ENCODE measurements at regions not wholly inside any gene's neighbourhood (a gene's known extent, or its start where the extent isn't known, plus 50 kb on each side); places are given as distances from the start of the nearest gene placed in this dataset.

GRCh38 chr13:26469602-26470001, 87.9 kb upstream of the WASF3 start:
- no peaks in the 10 kb centered on the region for H3K36me3 ChIP-seq
- no peaks in the 10 kb centered on the region for H3K27me3 ChIP-seq
- no peak overlapping the region for H3K4me3 ChIP-seq
- DNase-seq: no peak
- no peaks in the 10 kb centered on the region for H3K4me1 ChIP-seq
- intact Hi-C loops (cut with DNase I; ENCODE audit: low total_unique reads): no loop called here
- no peak overlapping the region for H3K27ac ChIP-seq
- H3K9me3 ChIP-seq: no peaks in the 10 kb centered on the region
- TF ChIP-seq CTCF (IDR thresholded peaks at IDR 0.05) (no peak), POLR2A (IDR thresholded peaks at IDR 0.05) (no peak)

- intact Hi-C loops (cut with DNase I; ENCODE audit: low total_unique reads): no loop called here
- no peak for DNase-seq
- Histone ChIP-seq H3K36me3 (no peaks in the 10 kb centered on the region), H3K4me3 (no peak overlapping the region), H3K9me3 (no peaks in the 10 kb centered on the region), H3K27ac (no peak overlapping the region), H3K4me1 (no peaks in the 10 kb centered on the region), H3K27me3 (no peaks in the 10 kb centered on the region)
- TF ChIP-seq POLR2A (IDR thresholded peaks at IDR 0.05): no peak
- TF ChIP-seq CTCF (IDR thresholded peaks at IDR 0.05): no peak
Observed at GRCh38 chr13:26471807-26472206, 85.7 kb upstream of the WASF3 start.

GRCh38 chr13:26473571-26474230, 83.8 kb upstream of the WASF3 start:
- no peaks in the 10 kb centered on the region for H3K36me3 ChIP-seq
- H3K4me1 ChIP-seq: no peaks in the 10 kb centered on the region
- no peak overlapping the region for H3K4me3 ChIP-seq
- no peak for DNase-seq
- no peak overlapping the region for H3K27ac ChIP-seq
- no peak for TF ChIP-seq POLR2A (IDR thresholded peaks at IDR 0.05)
- no peak for TF ChIP-seq CTCF (IDR thresholded peaks at IDR 0.05)
- H3K9me3 ChIP-seq: no peaks in the 10 kb centered on the region
- intact Hi-C loops (cut with DNase I; ENCODE audit: low total_unique reads): no loop called here
- H3K27me3 ChIP-seq: no peaks in the 10 kb centered on the region

- intact Hi-C loops (cut with DNase I; ENCODE audit: low total_unique reads): no loop called here
- DNase-seq: no peak
- Histone ChIP-seq H3K9me3 (no peaks in the 10 kb centered on the region), H3K36me3 (no peaks in the 10 kb centered on the region), H3K27me3 (no peaks in the 10 kb centered on the region), H3K4me1 (no peaks in the 10 kb centered on the region), H3K27ac (no peak overlapping the region), H3K4me3 (no peak overlapping the region)
- TF ChIP-seq CTCF (IDR thresholded peaks at IDR 0.05) (no peak), POLR2A (IDR thresholded peaks at IDR 0.05) (no peak)
Observed at GRCh38 chr13:26474286-26474685, 83.2 kb upstream of the WASF3 start.

GRCh38 chr13:26475176-26476110, 82.0 kb upstream of the WASF3 start:
- intact Hi-C loops (cut with DNase I; ENCODE audit: low total_unique reads): no loop called here
- H3K27me3 ChIP-seq: no peaks in the 10 kb centered on the region
- no peaks in the 10 kb centered on the region for H3K4me1 ChIP-seq
- no peaks in the 10 kb centered on the region for H3K9me3 ChIP-seq
- DNase-seq: no peak
- no peak overlapping the region for H3K4me3 ChIP-seq
- H3K27ac ChIP-seq: no peak overlapping the region
- H3K36me3 ChIP-seq: no peaks in the 10 kb centered on the region
- TF ChIP-seq POLR2A (IDR thresholded peaks at IDR 0.05): no peak
- TF ChIP-seq CTCF (IDR thresholded peaks at IDR 0.05): no peak

All from uterus (tissue), 3 donors.